Hepatocyte (in vitro differentiated cells): ENCODE measurements at regions not wholly inside any gene's neighbourhood (a gene's known extent, or its start where the extent isn't known, plus 50 kb on each side); places are given as distances from the start of the nearest gene placed in this dataset.
"Not testable (repeated sequence)": the region's sequence is repeated elsewhere in the genome, so short reads cannot be mapped to it uniquely, and the experiment has no call there.

Experiments
- EZH2 ChIP-seq: fragments of 200-600 bp; sonication (generic); IDR thresholded peaks from 2 replicates; pipeline ENCODE4 v1.6.1; 2016; ENCODE audit warnings: antibody characterized with exemption, mild to moderate bottlenecking, borderline replicate concordance
- TF ChIP-seq, protein P1 (sequence below): fragments of 200-600 bp; sonication (generic); IDR thresholded peaks from 2 replicates; pipeline ENCODE4 v1.5.1; 2016; ENCODE audit warnings: antibody characterized with exemption, mild to moderate bottlenecking; ENCODE audit not compliant: poor library complexity

- TF ChIP-seq, protein P1, sequence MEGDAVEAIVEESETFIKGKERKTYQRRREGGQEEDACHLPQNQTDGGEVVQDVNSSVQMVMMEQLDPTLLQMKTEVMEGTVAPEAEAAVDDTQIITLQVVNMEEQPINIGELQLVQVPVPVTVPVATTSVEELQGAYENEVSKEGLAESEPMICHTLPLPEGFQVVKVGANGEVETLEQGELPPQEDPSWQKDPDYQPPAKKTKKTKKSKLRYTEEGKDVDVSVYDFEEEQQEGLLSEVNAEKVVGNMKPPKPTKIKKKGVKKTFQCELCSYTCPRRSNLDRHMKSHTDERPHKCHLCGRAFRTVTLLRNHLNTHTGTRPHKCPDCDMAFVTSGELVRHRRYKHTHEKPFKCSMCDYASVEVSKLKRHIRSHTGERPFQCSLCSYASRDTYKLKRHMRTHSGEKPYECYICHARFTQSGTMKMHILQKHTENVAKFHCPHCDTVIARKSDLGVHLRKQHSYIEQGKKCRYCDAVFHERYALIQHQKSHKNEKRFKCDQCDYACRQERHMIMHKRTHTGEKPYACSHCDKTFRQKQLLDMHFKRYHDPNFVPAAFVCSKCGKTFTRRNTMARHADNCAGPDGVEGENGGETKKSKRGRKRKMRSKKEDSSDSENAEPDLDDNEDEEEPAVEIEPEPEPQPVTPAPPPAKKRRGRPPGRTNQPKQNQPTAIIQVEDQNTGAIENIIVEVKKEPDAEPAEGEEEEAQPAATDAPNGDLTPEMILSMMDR = not testable (repeated sequence)
- not testable (repeated sequence) for TF ChIP-seq EZH2
These were observed 124.3 kb upstream of the MROH9 start for GRCh38 chr1:170811013-170811412.
